NCI-H82 treated with DMSO at 0.1 percent for 48 hours (cell line): ENCODE measurements at regions not wholly inside any gene's neighbourhood (a gene's known extent, or its start where the extent isn't known, plus 50 kb on each side); places are given as distances from the start of the nearest gene placed in this dataset.

Source experiments
- DNase-seq: peaks from one replicate; lab custom pipeline; 2025; ENCODE audit not compliant: unreplicated experiment; lab: John Stamatoyannopoulos, UW

GRCh38 chr6:140061110-140062042 is 686.9 kb upstream of the CITED2 start:
- DNase-seq: no peak

- no peak for DNase-seq
Measured at GRCh38 chr6:140059947-140060346, 685.5 kb upstream of the CITED2 start.

GRCh38 chr6:140058863-140059262 is 684.4 kb upstream of the CITED2 start:
- DNase-seq: no peak

- DNase-seq: no peak
Measured at GRCh38 chr6:140052736-140053729, 678.6 kb upstream of the CITED2 start.

- DNase-seq: no peak
Measured at GRCh38 chr6:140051521-140052512, 677.4 kb upstream of the CITED2 start.

GRCh38 chr6:140050101-140050995 is 675.9 kb upstream of the CITED2 start:
- DNase-seq: no peak

- no peak for DNase-seq
Measured at GRCh38 chr6:140049251-140049650, 674.8 kb upstream of the CITED2 start.

GRCh38 chr6:140048202-140048790 is 673.8 kb upstream of the CITED2 start:
- DNase-seq: no peak

- no peak for DNase-seq
Measured at GRCh38 chr6:140047321-140047720, 672.9 kb upstream of the CITED2 start.

GRCh38 chr6:140046016-140046632 is 671.7 kb upstream of the CITED2 start:
- DNase-seq: no peak

GRCh38 chr6:140045116-140045515 is 670.7 kb upstream of the CITED2 start:
- no peak for DNase-seq

- DNase-seq: no peak
Measured at GRCh38 chr6:140044626-140045025, 670.2 kb upstream of the CITED2 start.

GRCh38 chr6:140043762-140044378 is 669.4 kb upstream of the CITED2 start:
- no peak for DNase-seq

GRCh38 chr6:140043357-140043756 is 668.9 kb upstream of the CITED2 start:
- DNase-seq: no peak

GRCh38 chr6:140041571-140042332 is 667.3 kb upstream of the CITED2 start:
- DNase-seq: no peak

- no peak for DNase-seq
Measured at GRCh38 chr6:140041056-140041455, 666.6 kb upstream of the CITED2 start.

- DNase-seq: no peak
Measured at GRCh38 chr6:140040396-140040795, 665.9 kb upstream of the CITED2 start.
